ENCODE measurements at regions not wholly inside any gene's neighbourhood (a gene's known extent, or its start where the extent isn't known, plus 50 kb on each side); places are given as distances from the start of the nearest gene placed in this dataset.

- 39% methylated on average over 2 of the region's 2 CpGs for WGBS
- TF ChIP-seq CTCF (IDR thresholded peaks at IDR 0.05), result no peak
- no peak for TF ChIP-seq EP300 (IDR thresholded peaks at IDR 0.05)
- no peak for TF ChIP-seq POLR2AphosphoS5 (IDR thresholded peaks at IDR 0.05)
- TF ChIP-seq POLR2A (IDR thresholded peaks at IDR 0.05), result no peak
- Histone ChIP-seq H3K27me3 (no peaks in the 10 kb centered on the region), H3K4me3 (no peak overlapping the region), H3K4me1 (no peaks in the 10 kb centered on the region), H3K9me3 (no peaks in the 10 kb centered on the region), H3K36me3 (no peaks in the 10 kb centered on the region), H3K27ac (no peak overlapping the region)
- no peak for DNase-seq (ENCODE audit: low spot score in 2 of 2)
These were observed 114.8 kb upstream of the PJA2 start for GRCh38 chr5:109524555-109524954.

GRCh38 chr5:109524026-109524425 is 114.3 kb upstream of the PJA2 start:
- H3K4me1 ChIP-seq, result no peaks in the 10 kb centered on the region
- H3K27me3 ChIP-seq, result no peaks in the 10 kb centered on the region
- 88% methylated on average over 5 of the region's 5 CpGs for WGBS
- no peak overlapping the region for H3K4me3 ChIP-seq
- H3K9me3 ChIP-seq, result no peaks in the 10 kb centered on the region
- no peak for TF ChIP-seq POLR2AphosphoS5 (IDR thresholded peaks at IDR 0.05)
- no peak for TF ChIP-seq EP300 (IDR thresholded peaks at IDR 0.05)
- TF ChIP-seq POLR2A (IDR thresholded peaks at IDR 0.05), result no peak
- TF ChIP-seq CTCF (IDR thresholded peaks at IDR 0.05), result no peak
- H3K36me3 ChIP-seq, result no peaks in the 10 kb centered on the region
- no peak overlapping the region for H3K27ac ChIP-seq
- no peak for DNase-seq (ENCODE audit: low spot score in 2 of 2)

GRCh38 chr5:109522404-109522803 is 112.6 kb upstream of the PJA2 start:
- 100% methylated on average over 1 of the region's 1 CpG for WGBS
- Histone ChIP-seq H3K4me1 (no peaks in the 10 kb centered on the region), H3K4me3 (no peak overlapping the region), H3K27me3 (no peaks in the 10 kb centered on the region), H3K36me3 (no peaks in the 10 kb centered on the region), H3K27ac (no peak overlapping the region), H3K9me3 (no peaks in the 10 kb centered on the region)
- DNase-seq (ENCODE audit: low spot score in 2 of 2), result no peak
- TF ChIP-seq POLR2AphosphoS5 (IDR thresholded peaks at IDR 0.05) (no peak), POLR2A (IDR thresholded peaks at IDR 0.05) (no peak), CTCF (IDR thresholded peaks at IDR 0.05) (no peak), EP300 (IDR thresholded peaks at IDR 0.05) (no peak)

GRCh38 chr5:109519416-109519815 is 109.6 kb upstream of the PJA2 start:
- no peaks in the 10 kb centered on the region for H3K4me1 ChIP-seq

GRCh38 chr5:109516390-109516789 is 106.6 kb upstream of the PJA2 start:
- 90% methylated on average over 2 of the region's 2 CpGs for WGBS
- no peak overlapping the region for H3K4me3 ChIP-seq
- H3K9me3 ChIP-seq, result no peaks in the 10 kb centered on the region
- no peaks in the 10 kb centered on the region for H3K4me1 ChIP-seq
- no peak for TF ChIP-seq EP300 (IDR thresholded peaks at IDR 0.05)
- TF ChIP-seq CTCF (IDR thresholded peaks at IDR 0.05), result no peak
- TF ChIP-seq POLR2A (IDR thresholded peaks at IDR 0.05), result no peak
- TF ChIP-seq POLR2AphosphoS5 (IDR thresholded peaks at IDR 0.05), result no peak
- no peak for DNase-seq (ENCODE audit: low spot score in 2 of 2)
- H3K27ac ChIP-seq, result no peak overlapping the region
- H3K27me3 ChIP-seq, result no peaks in the 10 kb centered on the region
- no peaks in the 10 kb centered on the region for H3K36me3 ChIP-seq

More at GRCh38 chr5:109519416-109519815, 109.6 kb upstream of the PJA2 start:
- no peak for DNase-seq (ENCODE audit: low spot score in 2 of 2)
- H3K9me3 ChIP-seq, result no peaks in the 10 kb centered on the region
- H3K27me3 ChIP-seq, result no peaks in the 10 kb centered on the region
- WGBS, result 91% methylated on average over 3 of the region's 3 CpGs
- H3K36me3 ChIP-seq, result no peaks in the 10 kb centered on the region
- no peak overlapping the region for H3K27ac ChIP-seq
- no peak for TF ChIP-seq POLR2AphosphoS5 (IDR thresholded peaks at IDR 0.05)
- TF ChIP-seq POLR2A (IDR thresholded peaks at IDR 0.05), result no peak
- no peak for TF ChIP-seq CTCF (IDR thresholded peaks at IDR 0.05)
- no peak for TF ChIP-seq EP300 (IDR thresholded peaks at IDR 0.05)
- no peak overlapping the region for H3K4me3 ChIP-seq

Data from suprapubic skin (tissue), 4 donors.